Brain microvascular endothelial cell (primary cell): ENCODE measurements at regions not wholly inside any gene's neighbourhood (a gene's known extent, or its start where the extent isn't known, plus 50 kb on each side); places are given as distances from the start of the nearest gene placed in this dataset.
"Not testable (repeated sequence)": the region's sequence is repeated elsewhere in the genome, so short reads cannot be mapped to it uniquely, and the experiment has no call there.

Source experiments
- DNase-seq: peaks from one replicate; pipeline ENCODE4 v3.0.0-alpha.2; 2020
- H3K27ac ChIP-seq: fragments of 250-450 bp; sonication (Bioruptor Pico); 2 replicates; pipeline ENCODE4 v1.5.1; 2020; ENCODE audit warnings: mild to moderate bottlenecking, moderate library complexity
- H3K27me3 ChIP-seq: fragments of 250-450 bp; sonication (Bioruptor Pico); replicated peaks from 2 replicates; pipeline ENCODE4 v1.5.1; 2020; ENCODE audit warnings: mild to moderate bottlenecking
- H3K36me3 ChIP-seq: fragments of 250-450 bp; sonication (Bioruptor Pico); replicated peaks from 2 replicates; pipeline ENCODE4 v1.5.1; 2020; ENCODE audit warnings: mild to moderate bottlenecking
- H3K4me3 ChIP-seq: 2 replicates; pipeline ENCODE4 v1.5.1; 2011; ENCODE audit warnings: low read depth, mild to moderate bottlenecking, control low read depth, low read length, moderate library complexity
- in situ Hi-C: cut with HindIII; loops from 2 replicates; pipeline ENCODE4 v1.10.0; 2017; ENCODE audit warnings: low sequenced_read_pairs, low pct_ligation_motif_present
- TF ChIP-seq, protein P1 (sequence below): IDR thresholded peaks from 2 replicates; pipeline ENCODE4 v1.5.1; 2011; ENCODE audit warnings: low read depth, mild to moderate bottlenecking, moderate library complexity, low read length, control low read depth, inconsistent platforms; ENCODE audit errors: missing control alignments

- H3K4me3 ChIP-seq = no peak overlapping the region
- DNase-seq = no peak
- H3K27me3 ChIP-seq = no peaks in the 10 kb centered on the region
- in situ Hi-C loops = no loop called here
- TF ChIP-seq, protein P1, sequence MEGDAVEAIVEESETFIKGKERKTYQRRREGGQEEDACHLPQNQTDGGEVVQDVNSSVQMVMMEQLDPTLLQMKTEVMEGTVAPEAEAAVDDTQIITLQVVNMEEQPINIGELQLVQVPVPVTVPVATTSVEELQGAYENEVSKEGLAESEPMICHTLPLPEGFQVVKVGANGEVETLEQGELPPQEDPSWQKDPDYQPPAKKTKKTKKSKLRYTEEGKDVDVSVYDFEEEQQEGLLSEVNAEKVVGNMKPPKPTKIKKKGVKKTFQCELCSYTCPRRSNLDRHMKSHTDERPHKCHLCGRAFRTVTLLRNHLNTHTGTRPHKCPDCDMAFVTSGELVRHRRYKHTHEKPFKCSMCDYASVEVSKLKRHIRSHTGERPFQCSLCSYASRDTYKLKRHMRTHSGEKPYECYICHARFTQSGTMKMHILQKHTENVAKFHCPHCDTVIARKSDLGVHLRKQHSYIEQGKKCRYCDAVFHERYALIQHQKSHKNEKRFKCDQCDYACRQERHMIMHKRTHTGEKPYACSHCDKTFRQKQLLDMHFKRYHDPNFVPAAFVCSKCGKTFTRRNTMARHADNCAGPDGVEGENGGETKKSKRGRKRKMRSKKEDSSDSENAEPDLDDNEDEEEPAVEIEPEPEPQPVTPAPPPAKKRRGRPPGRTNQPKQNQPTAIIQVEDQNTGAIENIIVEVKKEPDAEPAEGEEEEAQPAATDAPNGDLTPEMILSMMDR = no peak
- H3K36me3 ChIP-seq = no peaks in the 10 kb centered on the region
- H3K27ac ChIP-seq = no peak overlapping the region
Measured at GRCh38 chrX:18031726-18032375, 170.8 kb upstream of the RAI2 start.

DNA sequence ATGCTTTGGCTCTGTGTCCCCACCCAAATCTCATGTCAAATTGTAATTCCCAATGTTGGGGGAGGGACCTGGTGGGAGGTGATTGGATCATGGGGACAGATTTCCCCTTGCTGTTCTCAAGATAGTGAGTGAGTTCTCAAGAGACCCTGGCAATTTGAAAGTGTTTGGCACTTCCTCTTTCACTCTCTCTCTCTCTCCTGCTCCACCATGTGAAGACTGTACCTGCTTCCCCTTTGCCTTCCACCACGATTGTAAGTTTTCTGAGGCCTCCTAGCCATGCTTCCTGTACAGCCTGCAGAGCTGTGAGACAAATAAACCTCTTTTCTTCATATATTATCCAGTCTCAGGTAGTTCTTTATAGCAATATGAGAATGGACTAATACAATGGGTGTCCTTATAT lies 169.6 kb upstream of the RAI2 start:
- H3K27ac ChIP-seq, H3K4me3 ChIP-seq, H3K36me3 ChIP-seq, H3K27me3 ChIP-seq, in situ Hi-C loops, DNase-seq: not testable (repeated sequence)

GRCh38 chrX:18026166-18026565 lies 165.1 kb upstream of the RAI2 start:
- in situ Hi-C loops = no loop called here

DNA sequence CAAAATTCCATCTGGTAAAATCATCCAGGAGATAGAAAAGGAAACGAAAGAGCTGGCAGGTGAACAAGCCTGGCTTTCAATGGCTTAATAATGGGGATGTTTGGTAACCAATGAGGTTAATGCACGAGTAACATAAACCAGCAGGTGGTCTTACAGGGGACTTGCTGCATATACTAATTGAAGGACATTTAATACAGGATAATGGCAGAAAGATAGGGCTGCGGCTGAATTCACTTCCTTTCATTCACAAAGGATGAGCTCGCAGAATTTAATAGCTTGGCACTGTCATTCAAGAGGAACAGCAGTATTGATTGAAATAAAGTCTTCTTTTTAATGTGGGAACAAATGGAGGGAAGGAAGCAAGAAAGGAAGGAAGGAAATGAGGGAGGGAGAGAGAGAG lies 156.3 kb upstream of the RAI2 start:
- TF ChIP-seq, protein P1 = no peak
- no peaks in the 10 kb centered on the region for H3K27me3 ChIP-seq
- H3K4me3 ChIP-seq = no peak overlapping the region
- H3K36me3 ChIP-seq = no peaks in the 10 kb centered on the region
- no peak for DNase-seq
- in situ Hi-C loops = no loop called here
- H3K27ac ChIP-seq = no peak overlapping the region

More at GRCh38 chrX:18026166-18026565, 165.1 kb upstream of the RAI2 start:
- TF ChIP-seq, protein P1 = no peak
- Histone ChIP-seq H3K27me3 (no peaks in the 10 kb centered on the region), H3K27ac (no peak overlapping the region), H3K36me3 (no peaks in the 10 kb centered on the region), H3K4me3 (no peak overlapping the region)
- no peak for DNase-seq

- no peak overlapping the region for H3K4me3 ChIP-seq
- TF ChIP-seq, protein P1 = no peak
- no peak for DNase-seq
- in situ Hi-C loops = no loop called here
- no peak overlapping the region for H3K27ac ChIP-seq
- no peaks in the 10 kb centered on the region for H3K27me3 ChIP-seq
- H3K36me3 ChIP-seq = no peaks in the 10 kb centered on the region
Measured at GRCh38 chrX:18016941-18017340, 155.8 kb upstream of the RAI2 start.

GRCh38 chrX:18010253-18010652 lies 149.2 kb upstream of the RAI2 start:
- no peak overlapping the region for H3K27ac ChIP-seq
- DNase-seq = no peak
- in situ Hi-C loops = no loop called here
- no peaks in the 10 kb centered on the region for H3K27me3 ChIP-seq
- no peaks in the 10 kb centered on the region for H3K36me3 ChIP-seq
- TF ChIP-seq, protein P1 = no peak
- H3K4me3 ChIP-seq = no peak overlapping the region
